A549 (cell line): ENCODE measurements at regions not wholly inside any gene's neighbourhood (a gene's known extent, or its start where the extent isn't known, plus 50 kb on each side); places are given as distances from the start of the nearest gene placed in this dataset.

Source experiments
- ATAC-seq, 2 experiments: fragments of 200-7000 bp in 1 of 2; fragments of >200 bp in 1 of 2; cut with Nextera tagmentation in 1 of 2; cut with Tn5 transposase in 1 of 2; 3 replicates each; pipeline versions ENCODE4 v1.8.0 to v1.9.1; 2018 to 2020; ENCODE audit warnings: mild to moderate bottlenecking in 1 of 2, moderate library complexity in 1 of 2
- CTCF ChIA-PET: fragments of 300-600 bp; sonication (Branson Sonifier 250); formaldehyde crosslinking; extraction: SDS; loops from one replicate; lab custom pipeline; 2021; ENCODE audit warnings: antibody characterized with exemption, inconsistent platforms; lab: Yijun Ruan, JAX
- POLR2A ChIA-PET: fragments of 350-600 bp; formaldehyde crosslinking; extraction: SDS; loops from one replicate; lab custom pipeline; 2021; ENCODE audit warnings: antibody characterized with exemption, inconsistent platforms; lab: Yijun Ruan, JAX
- DNase-seq, 2 experiments: peaks; one replicate each; pipeline versions ENCODE4 v3.0.0 to v3.0.0-alpha.2; 2011 to 2016; ENCODE audit warnings: low read depth in 1 of 2, low spot score in 1 of 2
- FAIRE-seq: peaks from 2 replicates; lab custom pipeline; 2011; peaks lifted over from hg19 to GRCh38; lab: Jason Lieb, UNC
- H3K27ac ChIP-seq, 2 experiments: fragments of >200 bp; sonication (Bioruptor Twin); formaldehyde crosslinking; 3 replicates each; pipeline ENCODE4 v1.5.1; 2016 to 2017
- H3K4me1 ChIP-seq: fragments of >200 bp; sonication (Bioruptor Twin); formaldehyde crosslinking; 3 replicates; pipeline ENCODE4 v1.6.1; 2016
- H3K4me2 ChIP-seq: fragments of >200 bp; sonication (Bioruptor Twin); formaldehyde crosslinking; 3 replicates; pipeline ENCODE4 v1.6.1; 2016
- H3K4me3 ChIP-seq: fragments of >200 bp; sonication (Bioruptor Twin); formaldehyde crosslinking; 3 replicates; pipeline ENCODE4 v1.5.1; 2016
- H3K9me3 ChIP-seq: fragments of >200 bp; sonication (Bioruptor Twin); formaldehyde crosslinking; 3 replicates; pipeline ENCODE4 v1.6.1; 2016
- BHLHE40 ChIP-seq: IDR thresholded peaks from 2 replicates; pipeline ENCODE4 v1.6.1; 2012; ENCODE audit warnings: low read depth, low read length, inconsistent platforms
- CBX2 ChIP-seq: fragments of 200-600 bp; sonication (generic); IDR thresholded peaks from 2 replicates; pipeline ENCODE4 v1.6.1; 2016; ENCODE audit warnings: low read depth, mild to moderate bottlenecking, borderline replicate concordance
- CBX8 ChIP-seq: fragments of 200-600 bp; sonication (generic); IDR thresholded peaks from 2 replicates; pipeline ENCODE4 v1.6.1; 2016
- EHF ChIP-seq: fragments of 250-450 bp; sonication (Bioruptor Pico); IDR thresholded peaks from 2 replicates; pipeline ENCODE4 v1.5.0; 2020; ENCODE audit warnings: mild to moderate bottlenecking
- EHMT2 ChIP-seq: fragments of 200-600 bp; sonication (generic); IDR thresholded peaks from 2 replicates; pipeline ENCODE4 v1.6.1; 2016; ENCODE audit warnings: antibody characterized with exemption, low read depth, mild to moderate bottlenecking, moderate library complexity
- FOSL2 ChIP-seq, 2 experiments: fragments of 450-650 bp in 1 of 2; fragments of >200 bp in 1 of 2; sonication (Bioruptor Twin) in 1 of 2; formaldehyde crosslinking; IDR thresholded peaks; 2 replicates each; pipeline versions ENCODE4 v1.5.0 to v1.6.1; 2016 to 2020; ENCODE audit warnings: mild to moderate bottlenecking in 1 of 2, moderate library complexity in 1 of 2
- GATA3 ChIP-seq: IDR thresholded peaks from 2 replicates; pipeline ENCODE4 v1.6.1; 2012; ENCODE audit warnings: borderline replicate concordance
- HDAC2 ChIP-seq: fragments of 200-600 bp; sonication (generic); IDR thresholded peaks from 2 replicates; pipeline ENCODE4 v1.6.1; 2016
- HOXB13 ChIP-seq: fragments of 250-450 bp; sonication (Bioruptor Pico); IDR thresholded peaks from 2 replicates; pipeline ENCODE4 v1.5.0; 2020; ENCODE audit warnings: low read depth, mild to moderate bottlenecking, moderate library complexity
- JUNB ChIP-seq: fragments of >200 bp; sonication (Bioruptor Twin); formaldehyde crosslinking; IDR thresholded peaks from 2 replicates; pipeline ENCODE4 v1.6.1; 2016
- MAFK ChIP-seq: fragments of 450-650 bp; IDR thresholded peaks from 2 replicates; pipeline ENCODE4 v1.6.1; 2014; ENCODE audit not compliant: partially characterized antibody
- NPAS2 ChIP-seq: fragments of 250-450 bp; sonication (Bioruptor Pico); IDR thresholded peaks from 2 replicates; pipeline ENCODE4 v1.8.0; 2022; ENCODE audit warnings: mild to moderate bottlenecking, moderate library complexity, borderline replicate concordance
- POLR2AphosphoS2 ChIP-seq: conservative IDR thresholded peaks from 2 replicates; pipeline ENCODE4 v1.6.1; 2012; ENCODE audit warnings: low read length, improper control_type of control experiment, inconsistent platforms
- RAD21 ChIP-seq, 2 experiments: fragments of >200 bp in 1 of 2; sonication (Bioruptor Twin) in 1 of 2; formaldehyde crosslinking in 1 of 2; IDR thresholded peaks in 1 of 2; conservative IDR thresholded peaks in 1 of 2; 2 replicates in 1 of 2; 3 replicates in 1 of 2; pipeline ENCODE4 v1.6.1; 2012 to 2018; ENCODE audit warnings: inconsistent platforms in 1 of 2
- RFX5 ChIP-seq: fragments of 450-650 bp; IDR thresholded peaks from 2 replicates; pipeline ENCODE4 v1.7.1; 2014; ENCODE audit warnings: antibody characterized with exemption, mild to moderate bottlenecking, moderate library complexity
- ZFP36 ChIP-seq: fragments of 450-650 bp; IDR thresholded peaks from 2 replicates; pipeline ENCODE4 v1.6.1; 2014; ENCODE audit warnings: borderline replicate concordance; ENCODE audit not compliant: partially characterized antibody
- ZNF302 ChIP-seq: fragments of 250-450 bp; sonication (Bioruptor Pico); IDR thresholded peaks from 2 replicates; pipeline ENCODE4 v1.9.0; 2021; ENCODE audit warnings: inconsistent platforms, mild to moderate bottlenecking, moderate library complexity
- WGBS: methylation state at CpG from one replicate; pipeline ENCODE4 v1.1.6; 2017; ENCODE audit errors: missing lambda C conversion rate; 5-methylcytosine and 5-hydroxymethylcytosine counted together
- TF ChIP-seq, protein P1 (sequence below): IDR thresholded peaks from 2 replicates; pipeline ENCODE4 v1.6.1; 2012
- TF ChIP-seq, protein P2 (sequence below): IDR thresholded peaks from 2 replicates; pipeline ENCODE4 v1.6.1; 2012
- TF ChIP-seq, protein P3 (sequence below): fragments of >200 bp; sonication (Bioruptor Twin); formaldehyde crosslinking; IDR thresholded peaks from 3 replicates; pipeline ENCODE4 v1.5.1; 2016
- TF ChIP-seq, protein P4 (sequence below): fragments of 200-600 bp; sonication (generic); IDR thresholded peaks from 2 replicates; pipeline ENCODE4 v1.6.1; 2016; ENCODE audit warnings: antibody characterized with exemption, mild to moderate bottlenecking, moderate library complexity

DNA sequence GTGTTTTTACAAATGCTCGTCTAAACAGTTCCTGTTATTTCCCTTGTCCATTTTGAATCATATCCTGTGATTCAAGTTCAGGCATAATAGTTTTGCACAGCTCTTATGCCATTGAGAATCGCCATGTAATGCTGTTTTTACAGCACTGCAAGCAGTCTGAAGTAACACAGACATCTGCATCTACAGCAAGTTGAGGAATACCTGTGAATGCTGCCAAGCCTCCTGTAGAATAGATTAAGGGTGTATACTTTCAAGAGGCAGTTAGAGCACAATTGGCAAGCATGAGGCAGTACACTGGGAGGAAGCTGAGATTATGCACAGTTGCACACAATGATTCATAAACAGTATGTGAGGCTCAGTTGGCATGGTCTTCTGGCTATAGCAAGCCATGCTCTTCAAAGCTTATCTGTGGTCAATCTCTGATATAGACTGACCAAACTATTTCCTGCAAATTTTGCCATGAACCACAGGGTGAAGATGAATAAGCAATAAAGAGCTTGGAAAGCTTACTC is 121.9 kb upstream of the AKR1E2 start:
- DNase-seq = peak; percentile 18 to 62
- FAIRE-seq = peak; percentile 89
- Histone ChIP-seq H3K4me2 (peak overlapping the region; percentile 34), H3K4me3 (no peak overlapping the region), H3K9me3 (no peaks in the 10 kb centered on the region), H3K27ac (peak overlapping the region; percentile 41 to 59), H3K4me1 (peaks cover 34% of the 10 kb centered on the region; the same call in 2 of the 3 replicates)
- ATAC-seq = peak; percentile 85 to 92
- CTCF ChIA-PET = interaction anchor here (0.7 to 1.4 kb wide), 4 partner anchors 10 to 63 kb away, joined by 3 to 6 read pairs (median 4); no protein-coding TSS in a partner anchor
- TF ChIP-seq MAFK = peak; percentile 33
- TF ChIP-seq, protein P1, sequence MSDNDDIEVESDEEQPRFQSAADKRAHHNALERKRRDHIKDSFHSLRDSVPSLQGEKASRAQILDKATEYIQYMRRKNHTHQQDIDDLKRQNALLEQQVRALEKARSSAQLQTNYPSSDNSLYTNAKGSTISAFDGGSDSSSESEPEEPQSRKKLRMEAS = peak; percentile 30; the same call in 1 of the 2 replicates
- TF ChIP-seq FOSL2 (IDR thresholded peaks at IDR 0.05) = no peak
- TF ChIP-seq FOSL2 (CRISPR knock-in tag; IDR thresholded peaks at IDR 0.05) = peak; percentile 34; the same call in 1 of the 2 replicates
- TF ChIP-seq GATA3 = peak; percentile 80
- TF ChIP-seq POLR2AphosphoS2 = no peak
- TF ChIP-seq RAD21 (conservative IDR thresholded peaks at IDR 0.05 in 1 of 2, IDR thresholded peaks at IDR 0.05 in 1 of 2) = no peak
- TF ChIP-seq JUNB = peak; percentile 29
- 15% methylated on average over 2 of the region's 2 CpGs for WGBS
- POLR2A ChIA-PET = interaction anchor here (0.5 to 1.6 kb wide), 7 partner anchors 18 to 919 kb away, joined by 3 to 15 read pairs (median 5); partner anchors contain the start of gene KLF6

DNA sequence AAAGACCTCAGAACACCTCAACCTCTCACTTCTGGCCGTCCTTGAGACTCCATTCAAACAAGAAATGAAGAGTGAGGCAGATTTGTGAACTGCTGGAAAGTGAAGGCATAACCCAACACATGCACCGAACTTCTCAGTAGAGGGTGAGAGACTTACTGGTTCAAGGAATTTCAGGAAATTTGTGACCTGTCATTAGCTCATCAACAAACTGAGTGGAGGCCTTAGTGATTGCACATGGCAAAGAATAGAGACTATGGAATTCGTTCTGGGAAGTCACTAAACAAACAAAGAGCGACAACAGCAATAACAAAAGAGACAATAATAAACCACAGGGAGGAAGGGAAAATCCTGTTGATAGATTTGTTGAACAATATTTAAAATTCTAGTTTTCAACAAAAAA is 125.0 kb upstream of the AKR1E2 start:
- peak; percentile 43 for FAIRE-seq
- DNase-seq = no peak
- ChIA-PET CTCF (interaction anchor here (0.6 to 2.1 kb wide), 2 partner anchors 16 to 1765 kb away, joined by 3 to 6 read pairs; no protein-coding TSS in a partner anchor), POLR2A (no interaction called here)
- H3K27ac ChIP-seq = peak overlapping the region in 1 of 2 experiments; percentile 42; a peak in 2 of 6 replicates
- ATAC-seq = peak in 1 of 2 experiments; percentile 36; a peak in 2 of 6 replicates
- TF ChIP-seq EHF (CRISPR knock-in tag) (no peak), CBX8 (no peak)
- TF ChIP-seq, protein P2, sequence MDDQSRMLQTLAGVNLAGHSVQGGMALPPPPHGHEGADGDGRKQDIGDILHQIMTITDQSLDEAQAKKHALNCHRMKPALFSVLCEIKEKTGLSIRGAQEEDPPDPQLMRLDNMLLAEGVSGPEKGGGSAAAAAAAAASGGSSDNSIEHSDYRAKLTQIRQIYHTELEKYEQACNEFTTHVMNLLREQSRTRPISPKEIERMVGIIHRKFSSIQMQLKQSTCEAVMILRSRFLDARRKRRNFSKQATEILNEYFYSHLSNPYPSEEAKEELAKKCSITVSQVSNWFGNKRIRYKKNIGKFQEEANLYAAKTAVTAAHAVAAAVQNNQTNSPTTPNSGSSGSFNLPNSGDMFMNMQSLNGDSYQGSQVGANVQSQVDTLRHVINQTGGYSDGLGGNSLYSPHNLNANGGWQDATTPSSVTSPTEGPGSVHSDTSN = no peak
- TF ChIP-seq, protein P1 = peak; percentile 29; the same call in 1 of the 2 replicates
- peaks cover 23% of the 10 kb centered on the region; the same call in 2 of the 3 replicates for H3K4me1 ChIP-seq
- H3K4me2 ChIP-seq = peak overlapping the region; percentile 49
- WGBS = 33% methylated on average over 4 of the region's 4 CpGs
- no peak overlapping the region for H3K4me3 ChIP-seq
- H3K9me3 ChIP-seq = no peaks in the 10 kb centered on the region

DNA sequence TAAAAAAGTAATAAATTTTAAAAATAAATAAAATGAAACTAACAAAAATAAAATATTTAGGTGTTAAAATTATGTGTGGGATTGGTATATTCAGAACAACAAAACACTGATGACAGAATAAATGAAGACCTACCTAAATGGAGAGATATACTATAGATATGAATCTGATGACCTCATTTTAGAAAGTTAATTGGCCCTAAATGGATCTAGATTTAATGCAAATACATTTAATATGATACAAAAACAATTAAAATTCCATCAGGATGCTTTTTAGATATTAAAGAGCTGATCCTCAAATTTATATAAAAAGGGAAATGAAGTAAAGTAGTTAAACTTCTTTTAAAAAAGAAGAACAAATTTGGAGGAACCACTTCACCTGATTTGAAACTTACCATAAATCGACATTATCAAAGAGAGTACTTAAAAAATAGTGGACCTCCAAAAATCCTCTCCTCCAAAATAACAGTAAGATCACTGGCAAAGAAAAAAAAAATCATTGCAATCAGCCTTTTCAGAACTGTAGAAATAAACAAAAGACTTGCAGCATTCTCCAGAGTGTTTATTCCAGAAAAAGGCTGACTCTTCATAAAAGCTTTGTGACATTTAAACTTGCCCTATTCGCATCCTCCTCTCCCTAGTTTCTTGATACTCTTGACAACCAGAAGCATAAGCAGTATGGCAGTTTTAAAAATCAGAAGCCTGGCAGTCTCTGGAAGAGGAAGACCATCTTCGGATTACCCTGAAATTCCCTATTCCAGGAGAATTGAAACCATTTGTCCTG is 125.9 kb upstream of the AKR1E2 start:
- no peak overlapping the region for H3K4me3 ChIP-seq
- DNase-seq = no peak
- ATAC-seq = no peak
- no peak overlapping the region for H3K27ac ChIP-seq
- ChIA-PET POLR2A (interaction anchor here (0.6 kb wide), 1 partner anchor 915 kb away, joined by 3 read pairs; the partner anchor contains the start of gene KLF6), CTCF (interaction anchor here (0.6 to 2.1 kb wide), 3 partner anchors 15 to 1764 kb away, joined by 3 to 6 read pairs (median 3); no protein-coding TSS in a partner anchor)
- no peak overlapping the region for H3K4me2 ChIP-seq
- 90% methylated on average over 3 of the region's 3 CpGs for WGBS
- peaks cover 23% of the 10 kb centered on the region; the same call in 2 of the 3 replicates for H3K4me1 ChIP-seq
- H3K9me3 ChIP-seq = no peaks in the 10 kb centered on the region
- peak; percentile 55 for TF ChIP-seq MAFK
- no peak for TF ChIP-seq HDAC2
- FAIRE-seq = no peak

DNA sequence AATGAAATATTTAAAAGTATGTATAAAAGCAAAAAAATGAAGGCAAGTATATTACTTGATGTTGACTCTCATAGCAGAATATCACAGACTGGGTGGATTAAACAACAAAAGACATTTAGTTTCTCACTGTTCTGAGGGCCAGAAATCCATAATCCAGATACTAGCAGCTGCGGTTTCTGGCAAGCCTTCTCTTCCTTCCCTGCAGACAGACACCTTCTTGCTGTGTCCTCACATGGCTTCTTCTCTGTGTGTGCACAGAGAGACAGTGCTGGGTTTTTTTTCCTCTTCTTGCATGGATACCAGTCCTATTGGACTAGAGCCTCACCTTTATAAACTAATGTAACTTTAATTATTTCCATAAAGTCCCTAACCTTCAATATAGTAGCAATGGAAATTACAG is 127.9 kb upstream of the AKR1E2 start:
- H3K4me1 ChIP-seq = peaks cover 9% of the 10 kb centered on the region; the same call in 1 of the 3 replicates
- DNase-seq (no peak), ATAC-seq (no peak), FAIRE-seq (no peak)
- H3K27ac ChIP-seq = no peak overlapping the region
- POLR2A ChIA-PET = no interaction called here
- no peaks in the 10 kb centered on the region for H3K9me3 ChIP-seq
- CTCF ChIA-PET = no interaction called here
- TF ChIP-seq, protein P3, sequence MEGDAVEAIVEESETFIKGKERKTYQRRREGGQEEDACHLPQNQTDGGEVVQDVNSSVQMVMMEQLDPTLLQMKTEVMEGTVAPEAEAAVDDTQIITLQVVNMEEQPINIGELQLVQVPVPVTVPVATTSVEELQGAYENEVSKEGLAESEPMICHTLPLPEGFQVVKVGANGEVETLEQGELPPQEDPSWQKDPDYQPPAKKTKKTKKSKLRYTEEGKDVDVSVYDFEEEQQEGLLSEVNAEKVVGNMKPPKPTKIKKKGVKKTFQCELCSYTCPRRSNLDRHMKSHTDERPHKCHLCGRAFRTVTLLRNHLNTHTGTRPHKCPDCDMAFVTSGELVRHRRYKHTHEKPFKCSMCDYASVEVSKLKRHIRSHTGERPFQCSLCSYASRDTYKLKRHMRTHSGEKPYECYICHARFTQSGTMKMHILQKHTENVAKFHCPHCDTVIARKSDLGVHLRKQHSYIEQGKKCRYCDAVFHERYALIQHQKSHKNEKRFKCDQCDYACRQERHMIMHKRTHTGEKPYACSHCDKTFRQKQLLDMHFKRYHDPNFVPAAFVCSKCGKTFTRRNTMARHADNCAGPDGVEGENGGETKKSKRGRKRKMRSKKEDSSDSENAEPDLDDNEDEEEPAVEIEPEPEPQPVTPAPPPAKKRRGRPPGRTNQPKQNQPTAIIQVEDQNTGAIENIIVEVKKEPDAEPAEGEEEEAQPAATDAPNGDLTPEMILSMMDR = no peak
- TF ChIP-seq NPAS2 (CRISPR knock-in tag) (no peak), HOXB13 (CRISPR knock-in tag) (no peak), CBX2 (no peak), EHMT2 (no peak), ZNF302 (CRISPR knock-in tag) (no peak), RFX5 (no peak), ZFP36 (no peak), BHLHE40 (no peak)
- TF ChIP-seq, protein P4, sequence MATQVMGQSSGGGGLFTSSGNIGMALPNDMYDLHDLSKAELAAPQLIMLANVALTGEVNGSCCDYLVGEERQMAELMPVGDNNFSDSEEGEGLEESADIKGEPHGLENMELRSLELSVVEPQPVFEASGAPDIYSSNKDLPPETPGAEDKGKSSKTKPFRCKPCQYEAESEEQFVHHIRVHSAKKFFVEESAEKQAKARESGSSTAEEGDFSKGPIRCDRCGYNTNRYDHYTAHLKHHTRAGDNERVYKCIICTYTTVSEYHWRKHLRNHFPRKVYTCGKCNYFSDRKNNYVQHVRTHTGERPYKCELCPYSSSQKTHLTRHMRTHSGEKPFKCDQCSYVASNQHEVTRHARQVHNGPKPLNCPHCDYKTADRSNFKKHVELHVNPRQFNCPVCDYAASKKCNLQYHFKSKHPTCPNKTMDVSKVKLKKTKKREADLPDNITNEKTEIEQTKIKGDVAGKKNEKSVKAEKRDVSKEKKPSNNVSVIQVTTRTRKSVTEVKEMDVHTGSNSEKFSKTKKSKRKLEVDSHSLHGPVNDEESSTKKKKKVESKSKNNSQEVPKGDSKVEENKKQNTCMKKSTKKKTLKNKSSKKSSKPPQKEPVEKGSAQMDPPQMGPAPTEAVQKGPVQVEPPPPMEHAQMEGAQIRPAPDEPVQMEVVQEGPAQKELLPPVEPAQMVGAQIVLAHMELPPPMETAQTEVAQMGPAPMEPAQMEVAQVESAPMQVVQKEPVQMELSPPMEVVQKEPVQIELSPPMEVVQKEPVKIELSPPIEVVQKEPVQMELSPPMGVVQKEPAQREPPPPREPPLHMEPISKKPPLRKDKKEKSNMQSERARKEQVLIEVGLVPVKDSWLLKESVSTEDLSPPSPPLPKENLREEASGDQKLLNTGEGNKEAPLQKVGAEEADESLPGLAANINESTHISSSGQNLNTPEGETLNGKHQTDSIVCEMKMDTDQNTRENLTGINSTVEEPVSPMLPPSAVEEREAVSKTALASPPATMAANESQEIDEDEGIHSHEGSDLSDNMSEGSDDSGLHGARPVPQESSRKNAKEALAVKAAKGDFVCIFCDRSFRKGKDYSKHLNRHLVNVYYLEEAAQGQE = no peak
- no peak overlapping the region for H3K4me2 ChIP-seq
- H3K4me3 ChIP-seq = no peak overlapping the region
- 44% methylated on average over 1 of the region's 1 CpG for WGBS
